Astrocyte (in vitro differentiated cells and primary cell): ENCODE measurements at regions not wholly inside any gene's neighbourhood (a gene's known extent, or its start where the extent isn't known, plus 50 kb on each side); places are given as distances from the start of the nearest gene placed in this dataset.

Experiments used
- CTCF ChIP-seq: IDR thresholded peaks from 2 replicates; pipeline ENCODE4 v1.5.1; 2011; ENCODE audit warnings: low read depth, mild to moderate bottlenecking, inconsistent platforms, low read length, moderate library complexity; ENCODE audit not compliant: insufficient read depth
- EZH2 ChIP-seq: IDR thresholded peaks from 2 replicates; pipeline ENCODE4 v1.6.1; 2012; ENCODE audit warnings: mild to moderate bottlenecking, low read length, inconsistent platforms; ENCODE audit not compliant: insufficient read depth

GRCh38 chr5:96016216-96016615, 54.6 kb upstream of the ELL2 start:
- TF ChIP-seq EZH2 (no peak), CTCF (no peak)
